ENCODE measurements at regions not wholly inside any gene's neighbourhood (a gene's known extent, or its start where the extent isn't known, plus 50 kb on each side); places are given as distances from the start of the nearest gene placed in this dataset.

DNA sequence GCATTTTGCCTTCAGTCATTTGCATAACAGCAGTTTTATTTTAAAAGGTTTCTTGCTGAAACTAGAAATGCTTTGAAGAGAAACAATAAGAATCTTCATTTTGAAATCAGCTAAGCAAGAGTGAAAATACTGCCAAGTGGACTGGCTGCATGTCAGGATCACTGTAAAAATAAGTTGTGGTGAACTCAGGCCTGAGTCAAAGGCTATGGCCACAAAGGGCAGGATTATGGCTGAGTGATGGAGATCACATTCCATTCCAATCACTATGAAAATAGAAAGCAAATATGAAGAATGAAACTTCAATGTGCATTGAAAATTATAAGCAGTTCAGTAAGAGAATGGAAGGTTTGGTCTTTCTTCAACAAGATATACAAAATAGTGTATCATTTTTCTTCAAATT lies 224.5 kb downstream of the PCDH18 start:
- peaks cover 8% of the 10 kb centered on the region for H3K4me1 ChIP-seq (ENCODE audit: control insufficient read depth, extremely low read depth, insufficient read depth, low read length)
- TF ChIP-seq, protein P1, sequence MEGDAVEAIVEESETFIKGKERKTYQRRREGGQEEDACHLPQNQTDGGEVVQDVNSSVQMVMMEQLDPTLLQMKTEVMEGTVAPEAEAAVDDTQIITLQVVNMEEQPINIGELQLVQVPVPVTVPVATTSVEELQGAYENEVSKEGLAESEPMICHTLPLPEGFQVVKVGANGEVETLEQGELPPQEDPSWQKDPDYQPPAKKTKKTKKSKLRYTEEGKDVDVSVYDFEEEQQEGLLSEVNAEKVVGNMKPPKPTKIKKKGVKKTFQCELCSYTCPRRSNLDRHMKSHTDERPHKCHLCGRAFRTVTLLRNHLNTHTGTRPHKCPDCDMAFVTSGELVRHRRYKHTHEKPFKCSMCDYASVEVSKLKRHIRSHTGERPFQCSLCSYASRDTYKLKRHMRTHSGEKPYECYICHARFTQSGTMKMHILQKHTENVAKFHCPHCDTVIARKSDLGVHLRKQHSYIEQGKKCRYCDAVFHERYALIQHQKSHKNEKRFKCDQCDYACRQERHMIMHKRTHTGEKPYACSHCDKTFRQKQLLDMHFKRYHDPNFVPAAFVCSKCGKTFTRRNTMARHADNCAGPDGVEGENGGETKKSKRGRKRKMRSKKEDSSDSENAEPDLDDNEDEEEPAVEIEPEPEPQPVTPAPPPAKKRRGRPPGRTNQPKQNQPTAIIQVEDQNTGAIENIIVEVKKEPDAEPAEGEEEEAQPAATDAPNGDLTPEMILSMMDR (conservative IDR thresholded peaks at IDR 0.05 in 1 of 2, IDR thresholded peaks at IDR 0.05 in 1 of 2; ENCODE audit: low read depth in 1 of 2, low read length in 2 of 2) = no peak
- no peak for TF ChIP-seq EZH2 (IDR thresholded peaks at IDR 0.05; ENCODE audit: low read length, missing control alignments)
- no peak overlapping the region for H3K9ac ChIP-seq (ENCODE audit: insufficient read depth, low read length)
- H3K4me3 ChIP-seq (replicated peaks in 1 of 4; ENCODE audit: control extremely low read depth in 1 of 4, insufficient read depth in 1 of 4, low read depth in 3 of 4, low read length in 4 of 4) = peak overlapping the region in 1 of 4 experiments; percentile 3
- H4K20me1 ChIP-seq (ENCODE audit: control insufficient read depth, extremely low read depth, insufficient read depth, low read length) = no peaks in the 10 kb centered on the region
- H2AFZ ChIP-seq (ENCODE audit: low read length) = no peak overlapping the region
- no peaks in the 10 kb centered on the region for H3K79me2 ChIP-seq (ENCODE audit: control insufficient read depth, insufficient read depth, low read length)
- no peak overlapping the region for H3K27ac ChIP-seq (ENCODE audit: insufficient read depth, low read length)
- H3K36me3 ChIP-seq (ENCODE audit: control insufficient read depth, insufficient read depth, low read length) = no peaks in the 10 kb centered on the region
- no peaks in the 10 kb centered on the region for H3K9me3 ChIP-seq (ENCODE audit: control insufficient read depth, insufficient read depth, low read depth, low read length)
- no peaks in the 10 kb centered on the region for H3K27me3 ChIP-seq (ENCODE audit: control insufficient read depth, insufficient read depth, low read length)
- peak overlapping the region; percentile 38 for H3K4me2 ChIP-seq (ENCODE audit: extremely low read depth, insufficient read depth, low read length)
- peak; percentile 84 to 90 for DNase-seq (ENCODE audit: low read depth in 2 of 2)

DNA sequence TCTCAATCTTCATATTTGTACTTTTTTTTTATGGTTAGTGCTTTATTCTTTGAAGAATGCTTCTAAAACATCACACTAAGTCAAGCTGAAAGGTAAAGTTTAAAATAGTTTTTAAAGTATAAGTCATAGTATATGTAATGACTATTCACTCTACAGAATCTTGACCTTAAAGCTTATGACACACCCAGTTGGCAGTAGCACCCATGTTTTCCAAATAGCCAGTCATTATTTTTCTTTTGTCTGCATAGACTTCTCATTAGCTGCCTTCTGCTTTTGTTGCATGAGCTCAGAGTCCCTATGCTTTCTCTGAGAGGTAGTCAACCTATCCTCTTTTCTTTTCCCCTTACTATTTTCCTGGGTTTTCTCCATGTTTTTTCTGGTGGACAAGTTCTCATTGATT lies 231.5 kb downstream of the PCDH18 start:
- Histone ChIP-seq H3K27me3 (ENCODE audit: control insufficient read depth, insufficient read depth, low read length) (no peaks in the 10 kb centered on the region), H3K79me2 (ENCODE audit: control insufficient read depth, insufficient read depth, low read length) (no peaks in the 10 kb centered on the region), H3K4me2 (ENCODE audit: extremely low read depth, insufficient read depth, low read length) (no peak overlapping the region), H3K4me1 (ENCODE audit: control insufficient read depth, extremely low read depth, insufficient read depth, low read length) (no peaks in the 10 kb centered on the region), H2AFZ (ENCODE audit: low read length) (no peak overlapping the region), H3K4me3 (replicated peaks in 1 of 4; ENCODE audit: control extremely low read depth in 1 of 4, insufficient read depth in 1 of 4, low read depth in 3 of 4, low read length in 4 of 4) (no peak overlapping the region), H3K9ac (ENCODE audit: insufficient read depth, low read length) (no peak overlapping the region), H3K36me3 (ENCODE audit: control insufficient read depth, insufficient read depth, low read length) (no peaks in the 10 kb centered on the region), H3K9me3 (ENCODE audit: control insufficient read depth, insufficient read depth, low read depth, low read length) (no peaks in the 10 kb centered on the region), H4K20me1 (ENCODE audit: control insufficient read depth, extremely low read depth, insufficient read depth, low read length) (no peaks in the 10 kb centered on the region), H3K27ac (ENCODE audit: insufficient read depth, low read length) (no peak overlapping the region)
- no peak for TF ChIP-seq EZH2 (IDR thresholded peaks at IDR 0.05; ENCODE audit: low read length, missing control alignments)
- TF ChIP-seq, protein P1 (conservative IDR thresholded peaks at IDR 0.05 in 1 of 2, IDR thresholded peaks at IDR 0.05 in 1 of 2; ENCODE audit: low read depth in 1 of 2, low read length in 2 of 2) = no peak
- peak; percentile 44 to 65 for DNase-seq (ENCODE audit: low read depth in 2 of 2)

DNA sequence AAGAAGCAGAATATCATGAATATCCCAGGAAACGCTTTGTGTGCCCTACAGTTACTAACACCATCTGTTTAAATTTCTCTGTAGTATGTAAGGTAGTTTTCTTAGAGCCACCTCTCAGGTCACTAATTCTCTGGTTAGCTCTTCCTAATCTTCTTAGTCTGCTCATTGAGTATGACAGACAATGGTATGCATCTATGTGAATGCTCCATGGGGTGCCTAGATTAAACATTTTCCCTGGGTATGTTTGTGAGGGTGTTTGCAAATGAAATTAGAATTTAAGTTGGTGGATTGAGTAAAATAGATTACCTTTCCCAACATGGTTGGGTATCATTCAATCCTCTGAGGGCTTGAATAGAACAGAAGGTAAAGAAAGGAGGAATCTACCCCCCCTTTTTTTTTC lies 233.0 kb downstream of the PCDH18 start:
- H3K27me3 ChIP-seq (ENCODE audit: control insufficient read depth, insufficient read depth, low read length) = no peaks in the 10 kb centered on the region
- H4K20me1 ChIP-seq (ENCODE audit: control insufficient read depth, extremely low read depth, insufficient read depth, low read length) = no peaks in the 10 kb centered on the region
- H3K4me3 ChIP-seq (replicated peaks in 1 of 4; ENCODE audit: control extremely low read depth in 1 of 4, insufficient read depth in 1 of 4, low read depth in 3 of 4, low read length in 4 of 4) = no peak overlapping the region
- no peak overlapping the region for H3K27ac ChIP-seq (ENCODE audit: insufficient read depth, low read length)
- H3K36me3 ChIP-seq (ENCODE audit: control insufficient read depth, insufficient read depth, low read length) = no peaks in the 10 kb centered on the region
- no peaks in the 10 kb centered on the region for H3K4me1 ChIP-seq (ENCODE audit: control insufficient read depth, extremely low read depth, insufficient read depth, low read length)
- no peak for TF ChIP-seq EZH2 (IDR thresholded peaks at IDR 0.05; ENCODE audit: low read length, missing control alignments)
- TF ChIP-seq, protein P1 (conservative IDR thresholded peaks at IDR 0.05 in 1 of 2, IDR thresholded peaks at IDR 0.05 in 1 of 2; ENCODE audit: low read depth in 1 of 2, low read length in 2 of 2) = no peak
- no peak for DNase-seq (ENCODE audit: low read depth in 2 of 2)
- no peaks in the 10 kb centered on the region for H3K79me2 ChIP-seq (ENCODE audit: control insufficient read depth, insufficient read depth, low read length)
- H3K4me2 ChIP-seq (ENCODE audit: extremely low read depth, insufficient read depth, low read length) = no peak overlapping the region
- H2AFZ ChIP-seq (ENCODE audit: low read length) = no peak overlapping the region
- H3K9ac ChIP-seq (ENCODE audit: insufficient read depth, low read length) = no peak overlapping the region
- H3K9me3 ChIP-seq (ENCODE audit: control insufficient read depth, insufficient read depth, low read depth, low read length) = no peaks in the 10 kb centered on the region

Measured in fibroblast of lung (primary cell).